Smooth muscle cell (in vitro differentiated cells): ENCODE measurements at regions not wholly inside any gene's neighbourhood (a gene's known extent, or its start where the extent isn't known, plus 50 kb on each side); places are given as distances from the start of the nearest gene placed in this dataset.

Experiments
- DNase-seq: peaks from one replicate; lab custom pipeline; 2025; ENCODE audit not compliant: unreplicated experiment; lab: John Stamatoyannopoulos, UW
- H2AFZ ChIP-seq: fragments of 200-600 bp; sonication (generic); 2 replicates; pipeline ENCODE4 v1.6.0; 2016; ENCODE audit warnings: antibody characterized with exemption, low read depth, mild to moderate bottlenecking
- H3F3A ChIP-seq: fragments of 200-600 bp; sonication (generic); 2 replicates; pipeline ENCODE4 v1.6.0; 2017; ENCODE audit warnings: antibody characterized with exemption, low read depth
- H3K27ac ChIP-seq: fragments of 200-600 bp; sonication (generic); 2 replicates; pipeline ENCODE4 v1.5.1; 2016; ENCODE audit warnings: low read depth, mild to moderate bottlenecking
- H3K27me3 ChIP-seq: fragments of 200-600 bp; sonication (generic); 2 replicates; pipeline ENCODE4 v1.6.1; 2016; ENCODE audit warnings: low read depth, mild to moderate bottlenecking
- H3K36me3 ChIP-seq: fragments of 200-600 bp; sonication (generic); 2 replicates; pipeline ENCODE4 v1.5.1; 2016; ENCODE audit warnings: low read depth
- H3K4me1 ChIP-seq: fragments of 200-600 bp; sonication (generic); 2 replicates; pipeline ENCODE4 v1.5.1; 2016; ENCODE audit warnings: low read depth
- H3K4me2 ChIP-seq: fragments of 200-600 bp; sonication (generic); 2 replicates; pipeline ENCODE4 v1.6.0; 2016; ENCODE audit warnings: mild to moderate bottlenecking
- H3K4me3 ChIP-seq: fragments of 200-600 bp; sonication (generic); 2 replicates; pipeline ENCODE4 v1.5.1; 2016; ENCODE audit warnings: mild to moderate bottlenecking
- H3K79me2 ChIP-seq: fragments of 200-600 bp; sonication (generic); 2 replicates; pipeline ENCODE4 v1.6.0; 2016; ENCODE audit warnings: low read depth, mild to moderate bottlenecking
- H3K9ac ChIP-seq: fragments of 200-600 bp; sonication (generic); 2 replicates; pipeline ENCODE4 v1.6.0; 2016; ENCODE audit warnings: low read depth
- H3K9me3 ChIP-seq: fragments of 200-600 bp; sonication (generic); replicated peaks from 2 replicates; pipeline ENCODE4 v1.5.1; 2016; ENCODE audit warnings: low read depth
- H4K20me1 ChIP-seq: fragments of 200-600 bp; sonication (generic); 2 replicates; pipeline ENCODE4 v1.6.0; 2016; ENCODE audit warnings: low read depth
- CTCF ChIP-seq: fragments of 200-600 bp; sonication (generic); IDR thresholded peaks from 2 replicates; pipeline ENCODE4 v1.5.1; 2017; ENCODE audit warnings: borderline replicate concordance, mild to moderate bottlenecking, antibody characterized with exemption; ENCODE audit not compliant: insufficient read depth, poor library complexity, severe bottlenecking
- WGBS: methylation state at CpG from one replicate; pipeline ENCODE4 v1.1.7; 2016; ENCODE audit warnings: low lambda C conversion rate; 5-methylcytosine and 5-hydroxymethylcytosine counted together

- no peaks in the 10 kb centered on the region for H3K36me3 ChIP-seq
- H3K4me2 ChIP-seq = no peak overlapping the region
- no peak overlapping the region for H3K9ac ChIP-seq
- no peak overlapping the region for H3K27ac ChIP-seq
- no peak overlapping the region for H2AFZ ChIP-seq
- H3K4me1 ChIP-seq = no peaks in the 10 kb centered on the region
- 79% methylated on average over 6 of the region's 6 CpGs for WGBS
- H3K27me3 ChIP-seq = no peaks in the 10 kb centered on the region
- no peak for TF ChIP-seq CTCF
- no peaks in the 10 kb centered on the region for H3K79me2 ChIP-seq
- H3F3A ChIP-seq = no peaks in the 10 kb centered on the region
- H4K20me1 ChIP-seq = no peaks in the 10 kb centered on the region
- no peak for DNase-seq
- H3K9me3 ChIP-seq = no peaks in the 10 kb centered on the region
- H3K4me3 ChIP-seq = no peak overlapping the region
Measured at GRCh38 chr2:21607572-21607971, 483.8 kb downstream of the TDRD15 start.

GRCh38 chr2:21610304-21610703 lies 486.5 kb downstream of the TDRD15 start:
- H3K9ac ChIP-seq = no peak overlapping the region
- no peaks in the 10 kb centered on the region for H3F3A ChIP-seq
- no peak overlapping the region for H3K4me2 ChIP-seq
- no peaks in the 10 kb centered on the region for H3K9me3 ChIP-seq
- no peak overlapping the region for H3K27ac ChIP-seq
- TF ChIP-seq CTCF = no peak
- H2AFZ ChIP-seq = no peak overlapping the region
- H3K4me1 ChIP-seq = no peaks in the 10 kb centered on the region
- no peak for DNase-seq
- H3K36me3 ChIP-seq = no peaks in the 10 kb centered on the region
- H3K4me3 ChIP-seq = no peak overlapping the region
- H3K27me3 ChIP-seq = no peaks in the 10 kb centered on the region
- no peaks in the 10 kb centered on the region for H3K79me2 ChIP-seq
- H4K20me1 ChIP-seq = no peaks in the 10 kb centered on the region
- WGBS = 91% methylated on average over 3 of the region's 3 CpGs

GRCh38 chr2:21617885-21618434 lies 494.2 kb downstream of the TDRD15 start:
- 74% methylated on average over 5 of the region's 5 CpGs for WGBS
- no peaks in the 10 kb centered on the region for H3K79me2 ChIP-seq
- TF ChIP-seq CTCF = no peak
- no peak overlapping the region for H2AFZ ChIP-seq
- H3K4me1 ChIP-seq = no peaks in the 10 kb centered on the region
- no peak overlapping the region for H3K9ac ChIP-seq
- H3K27ac ChIP-seq = no peak overlapping the region
- H3K4me3 ChIP-seq = no peak overlapping the region
- no peak overlapping the region for H3K4me2 ChIP-seq
- H3K9me3 ChIP-seq = no peaks in the 10 kb centered on the region
- no peaks in the 10 kb centered on the region for H3F3A ChIP-seq
- H4K20me1 ChIP-seq = no peaks in the 10 kb centered on the region
- no peaks in the 10 kb centered on the region for H3K36me3 ChIP-seq
- DNase-seq = no peak
- no peaks in the 10 kb centered on the region for H3K27me3 ChIP-seq

GRCh38 chr2:21620771-21621170 lies 497.0 kb downstream of the TDRD15 start:
- Histone ChIP-seq H2AFZ (no peak overlapping the region), H3K4me2 (no peak overlapping the region), H3K4me1 (no peaks in the 10 kb centered on the region), H3K27ac (no peak overlapping the region), H4K20me1 (no peaks in the 10 kb centered on the region), H3K36me3 (no peaks in the 10 kb centered on the region), H3K9ac (no peak overlapping the region), H3F3A (no peaks in the 10 kb centered on the region), H3K9me3 (no peaks in the 10 kb centered on the region), H3K27me3 (no peaks in the 10 kb centered on the region), H3K79me2 (no peaks in the 10 kb centered on the region), H3K4me3 (no peak overlapping the region)
- WGBS = 84% methylated on average over 5 of the region's 5 CpGs
- DNase-seq = no peak
- no peak for TF ChIP-seq CTCF
